Smooth muscle cell (in vitro differentiated cells): ENCODE measurements at regions not wholly inside any gene's neighbourhood (a gene's known extent, or its start where the extent isn't known, plus 50 kb on each side); places are given as distances from the start of the nearest gene placed in this dataset.
A peak's percentile ranks its signal among the peaks of the same experiment; 100 is the strongest.

Experiments
- DNase-seq: peaks from one replicate; lab custom pipeline; 2025; ENCODE audit not compliant: unreplicated experiment; lab: John Stamatoyannopoulos, UW
- H2AFZ ChIP-seq: fragments of 200-600 bp; sonication (generic); 2 replicates; pipeline ENCODE4 v1.6.0; 2016; ENCODE audit warnings: antibody characterized with exemption, low read depth, mild to moderate bottlenecking
- H3F3A ChIP-seq: fragments of 200-600 bp; sonication (generic); 2 replicates; pipeline ENCODE4 v1.6.0; 2017; ENCODE audit warnings: antibody characterized with exemption, low read depth
- H3K27ac ChIP-seq: fragments of 200-600 bp; sonication (generic); 2 replicates; pipeline ENCODE4 v1.5.1; 2016; ENCODE audit warnings: low read depth, mild to moderate bottlenecking
- H3K27me3 ChIP-seq: fragments of 200-600 bp; sonication (generic); 2 replicates; pipeline ENCODE4 v1.6.1; 2016; ENCODE audit warnings: low read depth, mild to moderate bottlenecking
- H3K36me3 ChIP-seq: fragments of 200-600 bp; sonication (generic); 2 replicates; pipeline ENCODE4 v1.5.1; 2016; ENCODE audit warnings: low read depth
- H3K4me1 ChIP-seq: fragments of 200-600 bp; sonication (generic); 2 replicates; pipeline ENCODE4 v1.5.1; 2016; ENCODE audit warnings: low read depth
- H3K4me2 ChIP-seq: fragments of 200-600 bp; sonication (generic); 2 replicates; pipeline ENCODE4 v1.6.0; 2016; ENCODE audit warnings: mild to moderate bottlenecking
- H3K4me3 ChIP-seq: fragments of 200-600 bp; sonication (generic); 2 replicates; pipeline ENCODE4 v1.5.1; 2016; ENCODE audit warnings: mild to moderate bottlenecking
- H3K79me2 ChIP-seq: fragments of 200-600 bp; sonication (generic); 2 replicates; pipeline ENCODE4 v1.6.0; 2016; ENCODE audit warnings: low read depth, mild to moderate bottlenecking
- H3K9ac ChIP-seq: fragments of 200-600 bp; sonication (generic); 2 replicates; pipeline ENCODE4 v1.6.0; 2016; ENCODE audit warnings: low read depth
- H3K9me3 ChIP-seq: fragments of 200-600 bp; sonication (generic); replicated peaks from 2 replicates; pipeline ENCODE4 v1.5.1; 2016; ENCODE audit warnings: low read depth
- H4K20me1 ChIP-seq: fragments of 200-600 bp; sonication (generic); 2 replicates; pipeline ENCODE4 v1.6.0; 2016; ENCODE audit warnings: low read depth
- CTCF ChIP-seq: fragments of 200-600 bp; sonication (generic); IDR thresholded peaks from 2 replicates; pipeline ENCODE4 v1.5.1; 2017; ENCODE audit warnings: borderline replicate concordance, mild to moderate bottlenecking, antibody characterized with exemption; ENCODE audit not compliant: insufficient read depth, poor library complexity, severe bottlenecking
- WGBS: methylation state at CpG from one replicate; pipeline ENCODE4 v1.1.7; 2016; ENCODE audit warnings: low lambda C conversion rate; 5-methylcytosine and 5-hydroxymethylcytosine counted together

DNA sequence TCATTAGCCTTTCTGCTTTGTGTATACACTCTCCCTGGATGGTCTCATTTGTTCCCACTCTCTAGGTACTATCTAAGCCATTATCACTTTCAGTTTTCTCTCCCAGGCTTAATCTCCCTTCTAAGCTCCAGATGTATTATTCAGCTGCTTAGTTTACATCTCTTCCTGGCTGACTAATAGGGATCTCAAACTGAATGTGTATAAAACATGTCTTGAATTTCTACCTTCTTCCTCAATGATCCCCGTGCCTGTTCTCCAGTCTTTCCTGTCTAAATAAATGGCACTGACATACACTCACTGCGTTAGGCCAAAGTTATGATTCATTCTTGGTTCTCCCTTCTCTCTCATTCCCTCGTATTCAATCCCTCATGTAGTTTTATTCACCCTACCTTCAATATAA, 127.3 kb downstream of the NR2F2 start:
- H3K36me3 ChIP-seq, result no peaks in the 10 kb centered on the region
- H4K20me1 ChIP-seq, result no peaks in the 10 kb centered on the region
- H3K9ac ChIP-seq, result no peak overlapping the region
- H3K4me2 ChIP-seq, result no peak overlapping the region
- 84% methylated on average over 3 of the region's 3 CpGs for WGBS
- no peaks in the 10 kb centered on the region for H3K4me1 ChIP-seq
- H3K27ac ChIP-seq, result no peak overlapping the region
- H3K4me3 ChIP-seq, result no peak overlapping the region
- H3F3A ChIP-seq, result no peaks in the 10 kb centered on the region
- DNase-seq, result no peak
- no peaks in the 10 kb centered on the region for H3K9me3 ChIP-seq
- no peak overlapping the region for H2AFZ ChIP-seq
- H3K79me2 ChIP-seq, result no peaks in the 10 kb centered on the region
- H3K27me3 ChIP-seq, result peaks cover 26% of the 10 kb centered on the region
- TF ChIP-seq CTCF, result no peak

- Histone ChIP-seq H2AFZ (no peak overlapping the region), H3K36me3 (no peaks in the 10 kb centered on the region), H3K79me2 (no peaks in the 10 kb centered on the region), H3K27me3 (peaks cover 36% of the 10 kb centered on the region), H3K27ac (no peak overlapping the region), H3F3A (no peaks in the 10 kb centered on the region), H3K9me3 (no peaks in the 10 kb centered on the region), H3K9ac (no peak overlapping the region), H3K4me2 (no peak overlapping the region), H4K20me1 (no peaks in the 10 kb centered on the region), H3K4me1 (no peaks in the 10 kb centered on the region), H3K4me3 (no peak overlapping the region)
- WGBS, result 79% methylated on average over 1 of the region's 1 CpG
- DNase-seq, result no peak
- no peak for TF ChIP-seq CTCF
Observed at GRCh38 chr15:96460106-96460505, 129.6 kb downstream of the NR2F2 start.

DNA sequence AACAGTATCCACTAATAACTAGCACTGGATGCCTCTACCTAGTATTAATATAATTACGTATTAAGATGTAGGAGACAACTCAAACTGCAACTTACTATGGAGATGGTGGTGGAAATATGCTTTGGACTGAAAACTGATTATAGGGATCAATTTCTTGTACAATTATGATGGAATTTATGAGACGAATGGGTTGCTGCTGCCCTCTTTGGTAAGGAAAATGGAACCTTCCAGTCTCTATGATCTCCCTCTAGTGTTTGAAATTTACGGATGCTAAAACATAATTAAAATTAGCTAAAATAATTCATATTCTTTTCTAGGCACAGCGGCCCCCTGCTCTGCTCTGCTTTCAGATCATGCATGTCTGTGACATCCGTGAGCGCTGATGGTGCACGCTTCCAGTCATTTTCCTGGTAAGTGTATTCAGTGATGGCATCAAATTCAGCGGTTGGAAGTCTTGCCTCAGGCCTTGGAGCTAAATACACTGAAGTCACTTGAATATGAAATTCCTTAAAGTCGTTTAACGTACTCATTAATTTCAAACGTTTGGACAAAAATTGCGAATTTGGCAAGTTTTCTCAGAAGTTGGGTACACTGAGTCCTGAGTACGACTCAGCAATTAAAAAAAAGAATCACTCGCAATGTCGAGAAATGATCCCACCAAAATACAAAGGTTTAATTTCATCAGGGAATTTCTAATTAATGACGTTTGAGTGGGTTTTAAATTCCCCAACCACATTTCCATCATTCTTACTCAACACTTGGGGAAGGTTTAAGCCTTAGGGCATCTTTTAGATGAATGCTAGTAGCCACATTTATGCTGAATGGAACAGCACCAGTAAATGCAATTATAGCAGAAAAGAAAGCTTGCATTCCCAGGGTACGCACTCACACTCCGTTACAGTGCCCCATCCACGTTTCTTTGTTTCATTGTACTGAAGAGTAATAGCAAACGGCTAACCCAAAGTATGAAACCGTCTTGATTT, 132.6 kb downstream of the NR2F2 start:
- no peaks in the 10 kb centered on the region for H3K4me1 ChIP-seq
- no peaks in the 10 kb centered on the region for H4K20me1 ChIP-seq
- WGBS, result 87% methylated on average over 21 of the region's 21 CpGs
- no peak overlapping the region for H3K9ac ChIP-seq
- no peaks in the 10 kb centered on the region for H3F3A ChIP-seq
- H3K4me2 ChIP-seq, result no peak overlapping the region
- peak; percentile 22 for TF ChIP-seq CTCF
- H3K4me3 ChIP-seq, result no peak overlapping the region
- H3K9me3 ChIP-seq, result no peaks in the 10 kb centered on the region
- H3K36me3 ChIP-seq, result no peaks in the 10 kb centered on the region
- H2AFZ ChIP-seq, result no peak overlapping the region
- H3K27ac ChIP-seq, result no peak overlapping the region
- no peak for DNase-seq
- peaks cover 43% of the 10 kb centered on the region for H3K27me3 ChIP-seq
- H3K79me2 ChIP-seq, result no peaks in the 10 kb centered on the region

- Histone ChIP-seq H3K4me2 (no peak overlapping the region), H4K20me1 (no peaks in the 10 kb centered on the region), H3K27me3 (peaks cover 65% of the 10 kb centered on the region), H3K27ac (no peak overlapping the region), H3K79me2 (no peaks in the 10 kb centered on the region), H3F3A (no peaks in the 10 kb centered on the region), H3K4me1 (no peaks in the 10 kb centered on the region), H2AFZ (no peak overlapping the region), H3K4me3 (no peak overlapping the region), H3K9me3 (no peaks in the 10 kb centered on the region), H3K9ac (no peak overlapping the region), H3K36me3 (no peaks in the 10 kb centered on the region)
- 94% methylated on average over 4 of the region's 4 CpGs for WGBS
- DNase-seq, result no peak
- TF ChIP-seq CTCF, result no peak
Observed at GRCh38 chr15:96466389-96466947, 136.0 kb downstream of the NR2F2 start.
